AG04450 (cell line): ENCODE measurements at regions not wholly inside any gene's neighbourhood (a gene's known extent, or its start where the extent isn't known, plus 50 kb on each side); places are given as distances from the start of the nearest gene placed in this dataset.
A peak's percentile ranks its signal among the peaks of the same experiment; 100 is the strongest.

Experiments
- CTCF ChIA-PET: fragments of 300-600, 350-600 bp; formaldehyde crosslinking; extraction: SDS; loops from one replicate; lab custom pipeline; 2022; ENCODE audit warnings: antibody characterized with exemption, inconsistent platforms; lab: Charles Lee
- POLR2A ChIA-PET: fragments of 350-600 bp; formaldehyde crosslinking; extraction: SDS; loops from one replicate; lab custom pipeline; 2021; ENCODE audit warnings: antibody characterized with exemption, inconsistent platforms; lab: Yijun Ruan, JAX
- DNase-seq: peaks from one replicate; pipeline ENCODE4 v3.0.0-alpha.2; 2011; ENCODE audit warnings: low read depth, low spot score
- H3K27ac ChIP-seq: one replicate; pipeline ENCODE4 v1.5.1; 2012; ENCODE audit warnings: low read depth, low read length, control low read depth
- H3K27me3 ChIP-seq: one replicate; pipeline ENCODE4 v1.6.0; 2012; ENCODE audit warnings: low read length; ENCODE audit not compliant: control insufficient read depth, insufficient read depth
- H3K4me3 ChIP-seq: 2 replicates; pipeline ENCODE4 v1.5.1; 2011; ENCODE audit warnings: mild to moderate bottlenecking, low read depth, low read length, control low read depth
- H3K9me3 ChIP-seq: 2 replicates; pipeline ENCODE4 v1.5.1; 2012; ENCODE audit warnings: low read length; ENCODE audit not compliant: control insufficient read depth, insufficient read depth
- CTCF ChIP-seq: IDR thresholded peaks from 2 replicates; pipeline ENCODE4 v1.5.1; 2011; ENCODE audit warnings: low read depth, low read length, control low read depth, inconsistent platforms

GRCh38 chr2:192283450-192283849, 88.7 kb upstream of the TMEFF2 start:
- TF ChIP-seq CTCF: no peak
- ChIA-PET CTCF (interaction anchor here (0.9 kb wide), 1 partner anchor 121 kb away, joined by 3 read pairs; no protein-coding TSS in a partner anchor), POLR2A (no interaction called here)
- H3K27ac ChIP-seq: no peak overlapping the region
- H3K9me3 ChIP-seq: no peaks in the 10 kb centered on the region
- no peak for DNase-seq
- no peak overlapping the region for H3K4me3 ChIP-seq
- H3K27me3 ChIP-seq: no peaks in the 10 kb centered on the region

- DNase-seq: no peak
- no peaks in the 10 kb centered on the region for H3K27me3 ChIP-seq
- no peak overlapping the region for H3K27ac ChIP-seq
- TF ChIP-seq CTCF: no peak
- ChIA-PET POLR2A (no interaction called here), CTCF (no interaction called here)
- H3K9me3 ChIP-seq: no peaks in the 10 kb centered on the region
- H3K4me3 ChIP-seq: no peak overlapping the region
Measured at GRCh38 chr2:192278701-192279100, 84.0 kb upstream of the TMEFF2 start.

GRCh38 chr2:192277494-192278109, 82.9 kb upstream of the TMEFF2 start:
- no peak for DNase-seq
- Histone ChIP-seq H3K27ac (no peak overlapping the region), H3K4me3 (no peak overlapping the region), H3K27me3 (no peaks in the 10 kb centered on the region), H3K9me3 (no peaks in the 10 kb centered on the region)
- CTCF ChIA-PET: interaction anchor here (0.7 kb wide), 1 partner anchor 8 kb away, joined by 3 read pairs; no protein-coding TSS in a partner anchor
- no peak for TF ChIP-seq CTCF
- POLR2A ChIA-PET: no interaction called here

GRCh38 chr2:192275632-192276031, 80.9 kb upstream of the TMEFF2 start:
- H3K27ac ChIP-seq: no peak overlapping the region
- no peak for DNase-seq
- ChIA-PET POLR2A (no interaction called here), CTCF (interaction anchor here (1.2 to 1.3 kb wide), 2 partner anchors 10 kb away, joined by 4 to 6 read pairs; no protein-coding TSS in a partner anchor)
- H3K4me3 ChIP-seq: no peak overlapping the region
- no peaks in the 10 kb centered on the region for H3K27me3 ChIP-seq
- H3K9me3 ChIP-seq: no peaks in the 10 kb centered on the region
- TF ChIP-seq CTCF: no peak

GRCh38 chr2:192267484-192267883, 72.8 kb upstream of the TMEFF2 start:
- no peak for TF ChIP-seq CTCF
- no peak overlapping the region for H3K4me3 ChIP-seq
- no peak overlapping the region for H3K27ac ChIP-seq
- DNase-seq: peak; percentile 53
- ChIA-PET CTCF (interaction anchor here (0.6 to 1.5 kb wide), 5 partner anchors 17 to 728 kb away, joined by 3 to 4 read pairs (median 3); no protein-coding TSS in a partner anchor), POLR2A (no interaction called here)
- H3K27me3 ChIP-seq: no peaks in the 10 kb centered on the region
- no peaks in the 10 kb centered on the region for H3K9me3 ChIP-seq
